Vagina (tissue), 2 donors: ENCODE measurements at regions not wholly inside any gene's neighbourhood (a gene's known extent, or its start where the extent isn't known, plus 50 kb on each side); places are given as distances from the start of the nearest gene placed in this dataset.

Experiments
- DNase-seq, 2 donors: peaks; one replicate each; pipeline ENCODE4 v3.0.0-alpha.2; 2017; ENCODE audit errors: extremely low spot score in 2 of 2
- H3K27ac ChIP-seq: fragments of 200-600 bp; sonication (generic); one replicate; pipeline ENCODE4 v1.5.1; 2019
- H3K27me3 ChIP-seq: fragments of 200-600 bp; sonication (generic); one replicate; pipeline ENCODE4 v1.5.1; 2019
- H3K36me3 ChIP-seq, 2 donors: fragments of 200-600 bp; sonication (generic); one replicate each; pipeline ENCODE4 v1.5.1; 2017 to 2019
- H3K4me1 ChIP-seq: fragments of 200-600 bp; sonication (generic); one replicate; pipeline ENCODE4 v1.5.1; 2019
- H3K4me3 ChIP-seq, 2 donors: fragments of 200-600 bp; sonication (generic); 1 replicate in 1 of 2; 2 replicates in 1 of 2; pipeline ENCODE4 v1.5.1; 2016 to 2019
- H3K9me3 ChIP-seq: fragments of 200-600 bp; sonication (generic); one replicate; pipeline ENCODE4 v1.5.1; 2019
- CTCF ChIP-seq, 3 experiments: fragments of 450-650 bp in 2 of 3; fragments of 200-600 bp in 1 of 3; sonication (generic) in 1 of 3; IDR thresholded peaks; one replicate each; pipeline ENCODE4 v1.5.1; 2017 to 2019; ENCODE audit warnings: antibody characterized with exemption in 3 of 3, mild to moderate bottlenecking in 2 of 3, moderate library complexity in 2 of 3
- POLR2A ChIP-seq, 2 donors: fragments of 450-650 bp; IDR thresholded peaks; one replicate each; pipeline ENCODE4 v1.6.1; 2017; ENCODE audit warnings: antibody characterized with exemption in 2 of 2, mild to moderate bottlenecking in 2 of 2, moderate library complexity in 2 of 2
- POLR2AphosphoS5 ChIP-seq, 2 donors: sonication (generic); formaldehyde crosslinking; IDR thresholded peaks; one replicate each; pipeline ENCODE4 v1.9.0; 2017; ENCODE audit warnings: antibody characterized with exemption in 2 of 2, mild to moderate bottlenecking in 2 of 2, low read depth in 1 of 2; ENCODE audit not compliant: insufficient read depth in 1 of 2
- intact Hi-C: fragments of 100-400 bp; cut with DNase I; formaldehyde crosslinking; loops from one replicate; pipeline ENCODE4 v1.15.1; 2023

GRCh38 chr17:73865831-73866230 is 221.6 kb upstream of the SDK2 start:
- H3K27me3 ChIP-seq = no peaks in the 10 kb centered on the region
- no peaks in the 10 kb centered on the region for H3K9me3 ChIP-seq
- intact Hi-C loops = no loop called here
- no peak for DNase-seq
- H3K4me3 ChIP-seq = no peak overlapping the region
- no peaks in the 10 kb centered on the region for H3K4me1 ChIP-seq
- TF ChIP-seq CTCF (IDR thresholded peaks at IDR 0.05) (no peak), POLR2AphosphoS5 (IDR thresholded peaks at IDR 0.05; ENCODE audit: insufficient read depth in 1 of 2, low read depth in 1 of 2) (no peak), POLR2A (IDR thresholded peaks at IDR 0.05) (no peak)
- H3K36me3 ChIP-seq = no peaks in the 10 kb centered on the region
- no peak overlapping the region for H3K27ac ChIP-seq

- Histone ChIP-seq H3K9me3 (no peaks in the 10 kb centered on the region), H3K27ac (no peak overlapping the region), H3K4me1 (no peaks in the 10 kb centered on the region), H3K36me3 (no peaks in the 10 kb centered on the region), H3K27me3 (no peaks in the 10 kb centered on the region), H3K4me3 (no peak overlapping the region)
- no peak for DNase-seq
- TF ChIP-seq CTCF (IDR thresholded peaks at IDR 0.05) (no peak), POLR2AphosphoS5 (IDR thresholded peaks at IDR 0.05; ENCODE audit: insufficient read depth in 1 of 2, low read depth in 1 of 2) (no peak), POLR2A (IDR thresholded peaks at IDR 0.05) (no peak)
- intact Hi-C loops = no loop called here
Observed at GRCh38 chr17:73867056-73867455, 222.8 kb upstream of the SDK2 start.

- no peak overlapping the region for H3K27ac ChIP-seq
- DNase-seq = no peak
- H3K4me3 ChIP-seq = no peak overlapping the region
- intact Hi-C loops = no loop called here
- no peaks in the 10 kb centered on the region for H3K4me1 ChIP-seq
- H3K27me3 ChIP-seq = no peaks in the 10 kb centered on the region
- no peak for TF ChIP-seq POLR2AphosphoS5 (IDR thresholded peaks at IDR 0.05; ENCODE audit: insufficient read depth in 1 of 2, low read depth in 1 of 2)
- TF ChIP-seq POLR2A (IDR thresholded peaks at IDR 0.05) = no peak
- no peak for TF ChIP-seq CTCF (IDR thresholded peaks at IDR 0.05)
- H3K36me3 ChIP-seq = no peaks in the 10 kb centered on the region
- H3K9me3 ChIP-seq = no peaks in the 10 kb centered on the region
Observed at GRCh38 chr17:73870068-73870467, 225.8 kb upstream of the SDK2 start.

GRCh38 chr17:73870473-73870872 is 226.2 kb upstream of the SDK2 start:
- intact Hi-C loops = no loop called here
- DNase-seq = no peak
- no peaks in the 10 kb centered on the region for H3K36me3 ChIP-seq
- TF ChIP-seq CTCF (IDR thresholded peaks at IDR 0.05) = no peak
- no peak for TF ChIP-seq POLR2AphosphoS5 (IDR thresholded peaks at IDR 0.05; ENCODE audit: insufficient read depth in 1 of 2, low read depth in 1 of 2)
- no peak for TF ChIP-seq POLR2A (IDR thresholded peaks at IDR 0.05)
- H3K9me3 ChIP-seq = no peaks in the 10 kb centered on the region
- no peaks in the 10 kb centered on the region for H3K4me1 ChIP-seq
- H3K27me3 ChIP-seq = no peaks in the 10 kb centered on the region
- H3K27ac ChIP-seq = no peak overlapping the region
- no peak overlapping the region for H3K4me3 ChIP-seq

GRCh38 chr17:73872816-73873215 is 228.6 kb upstream of the SDK2 start:
- no peak for DNase-seq
- H3K4me1 ChIP-seq = no peaks in the 10 kb centered on the region
- no peaks in the 10 kb centered on the region for H3K27me3 ChIP-seq
- no peaks in the 10 kb centered on the region for H3K36me3 ChIP-seq
- intact Hi-C loops = no loop called here
- TF ChIP-seq POLR2AphosphoS5 (IDR thresholded peaks at IDR 0.05; ENCODE audit: insufficient read depth in 1 of 2, low read depth in 1 of 2) (no peak), POLR2A (IDR thresholded peaks at IDR 0.05) (no peak), CTCF (IDR thresholded peaks at IDR 0.05) (no peak)
- no peak overlapping the region for H3K4me3 ChIP-seq
- H3K27ac ChIP-seq = no peak overlapping the region
- H3K9me3 ChIP-seq = no peaks in the 10 kb centered on the region
